ENCODE measurements at regions not wholly inside any gene's neighbourhood (a gene's known extent, or its start where the extent isn't known, plus 50 kb on each side); places are given as distances from the start of the nearest gene placed in this dataset.

- TF ChIP-seq DPF2 (IDR thresholded peaks at IDR 0.05): no peak
- no peak for TF ChIP-seq MEF2B (IDR thresholded peaks at IDR 0.05; ENCODE audit: partially characterized antibody, poor library complexity, severe bottlenecking)
- TF ChIP-seq IKZF1 (conservative IDR thresholded peaks at IDR 0.05): no peak
- TF ChIP-seq STAT1 (conservative IDR thresholded peaks at IDR 0.05): no peak
- no peak for TF ChIP-seq JUND (IDR thresholded peaks at IDR 0.05; ENCODE audit: low read depth, low read length)
- no peak for TF ChIP-seq NR2C1 (IDR thresholded peaks at IDR 0.05)
- no peak for TF ChIP-seq JUNB (IDR thresholded peaks at IDR 0.05)
- no peak for TF ChIP-seq ZNF24 (IDR thresholded peaks at IDR 0.05)
- TF ChIP-seq CTCF (IDR thresholded peaks at IDR 0.05 in 2 of 3, conservative IDR thresholded peaks at IDR 0.05 in 1 of 3; ENCODE audit: control insufficient read depth in 2 of 3, extremely low read depth in 1 of 3, insufficient read depth in 1 of 3, low read depth in 3 of 3, low read length in 3 of 3): no peak
- no peak for TF ChIP-seq KAT2A (conservative IDR thresholded peaks at IDR 0.05; ENCODE audit: control insufficient read depth, low read depth, low read length)
Measured at GRCh38 chr4:96642490-96642889, 802.6 kb downstream of the PDHA2 start (continued).

DNA sequence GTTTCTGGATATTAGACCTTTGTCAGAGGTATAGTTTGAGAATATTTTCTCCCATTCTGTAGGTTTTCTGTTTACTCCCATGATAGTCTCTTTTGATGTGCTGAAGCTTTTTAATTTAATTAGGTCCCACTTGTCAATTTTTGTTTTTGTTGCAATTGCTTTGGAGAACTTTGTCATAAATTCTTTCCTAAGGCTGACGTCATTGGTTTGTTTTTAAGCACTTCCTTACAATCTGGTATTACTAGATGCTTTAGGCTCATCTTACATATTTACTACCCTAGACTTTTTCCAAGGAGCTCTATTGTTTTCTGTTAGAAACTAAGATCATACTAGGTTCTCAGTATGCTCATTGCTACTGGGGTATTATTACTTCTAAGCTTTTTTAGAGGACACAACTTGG lies 806.3 kb downstream of the PDHA2 start:
- no peak for DNase-seq (ENCODE audit: low read depth, low spot score)
- H3K79me2 ChIP-seq (ENCODE audit: control insufficient read depth, insufficient read depth, low read length): no peaks in the 10 kb centered on the region
- intact Hi-C loops (cut with micrococcal nuclease; ENCODE audit: unreplicated experiment): no loop called here
- ChIA-PET POLR2A (interaction anchor here (0.6 kb wide), 1 partner anchor 9 kb away, joined by 4 read pairs; no protein-coding TSS in a partner anchor), RAD21 (ENCODE audit: unreplicated experiment) (no interaction called here), SMC1A (ENCODE audit: uncharacterized antibody, unreplicated experiment) (no interaction called here), CTCF (no interaction called here)
- no peak overlapping the region for H2AFZ ChIP-seq (ENCODE audit: control insufficient read depth, low read depth, low read length)
- H3K4me1 ChIP-seq (ENCODE audit: control insufficient read depth, insufficient read depth, low read length): no peaks in the 10 kb centered on the region
- in situ Hi-C loops (cut with MboI): no loop called here
- H4K20me1 ChIP-seq (ENCODE audit: control insufficient read depth, insufficient read depth): no peaks in the 10 kb centered on the region
- no peak for FAIRE-seq
- H3K9ac ChIP-seq (ENCODE audit: control insufficient read depth, insufficient read depth, low read length): no peak overlapping the region
- TF ChIP-seq ATF7 (IDR thresholded peaks at IDR 0.05; ENCODE audit: low read depth): peak; percentile 14; the same call in 1 of the 2 replicates
- no peak for TF ChIP-seq ZNF217 (IDR thresholded peaks at IDR 0.05)
- H3K27me3 ChIP-seq (replicated peaks in 1 of 2; ENCODE audit: control insufficient read depth in 2 of 2, insufficient read depth in 2 of 2, low read length in 1 of 2): no peaks in the 10 kb centered on the region
- no peak overlapping the region for H3K4me3 ChIP-seq
- no peaks in the 10 kb centered on the region for H3K36me3 ChIP-seq (ENCODE audit: control insufficient read depth in 2 of 2, insufficient read depth in 2 of 2, low read length in 1 of 2)
- WGBS (ENCODE audit: insufficient coverage, insufficient replicate concordance, low lambda C conversion rate, missing lambda C conversion rate): 10% methylated on average over 1 of the region's 1 CpG
- H3K4me2 ChIP-seq (ENCODE audit: control insufficient read depth, insufficient read depth): no peak overlapping the region
- no peak for ATAC-seq
- H3K9me3 ChIP-seq (replicated peaks; ENCODE audit: control insufficient read depth, insufficient read depth, low read length): no peaks in the 10 kb centered on the region
- H3K27ac ChIP-seq (ENCODE audit: control insufficient read depth, insufficient read depth): no peak overlapping the region
- BruUV-seq (replicated peaks): no TSS peak

All from GM12878 (cell line).